GM12891 (cell line): ENCODE measurements at regions not wholly inside any gene's neighbourhood (a gene's known extent, or its start where the extent isn't known, plus 50 kb on each side); places are given as distances from the start of the nearest gene placed in this dataset.

Source experiments
- DNase-seq: peaks from one replicate; pipeline ENCODE4 v3.0.0; 2011; ENCODE audit warnings: low spot score; ENCODE audit not compliant: insufficient read length
- FAIRE-seq: peaks from 2 replicates; lab custom pipeline; 2011; peaks lifted over from hg19 to GRCh38; lab: Jason Lieb, UNC
- PAX5 ChIP-seq: IDR thresholded peaks from 2 replicates; pipeline ENCODE4 v1.6.1; 2011; ENCODE audit warnings: low read length, moderate library complexity, mild to moderate bottlenecking; ENCODE audit not compliant: insufficient read depth, severe bottlenecking
- POLR2A ChIP-seq: IDR thresholded peaks from 2 replicates; pipeline ENCODE4 v1.6.1; 2011; ENCODE audit warnings: low read depth, low read length, control low read depth
- POLR2AphosphoS5 ChIP-seq: IDR thresholded peaks from 2 replicates; pipeline ENCODE4 v1.6.1; 2011; ENCODE audit warnings: low read depth, low read length, control low read depth
- POU2F2 ChIP-seq: IDR thresholded peaks from 2 replicates; pipeline ENCODE4 v1.6.1; 2011; ENCODE audit warnings: low read depth, mild to moderate bottlenecking, control low read depth, low read length, moderate library complexity
- SPI1 ChIP-seq: IDR thresholded peaks from 2 replicates; pipeline ENCODE4 v1.6.1; 2011; ENCODE audit warnings: low read depth, low read length, control low read depth
- TAF1 ChIP-seq: IDR thresholded peaks from 2 replicates; pipeline ENCODE4 v1.6.1; 2011; ENCODE audit warnings: low read depth, low read length, control low read depth

- TF ChIP-seq POU2F2 (no peak), POLR2A (no peak), SPI1 (no peak), TAF1 (no peak)
- FAIRE-seq, result no peak
- no peak for DNase-seq
These were observed 92.1 kb upstream of the DAP start for GRCh38 chr5:10853154-10853553.

DNA sequence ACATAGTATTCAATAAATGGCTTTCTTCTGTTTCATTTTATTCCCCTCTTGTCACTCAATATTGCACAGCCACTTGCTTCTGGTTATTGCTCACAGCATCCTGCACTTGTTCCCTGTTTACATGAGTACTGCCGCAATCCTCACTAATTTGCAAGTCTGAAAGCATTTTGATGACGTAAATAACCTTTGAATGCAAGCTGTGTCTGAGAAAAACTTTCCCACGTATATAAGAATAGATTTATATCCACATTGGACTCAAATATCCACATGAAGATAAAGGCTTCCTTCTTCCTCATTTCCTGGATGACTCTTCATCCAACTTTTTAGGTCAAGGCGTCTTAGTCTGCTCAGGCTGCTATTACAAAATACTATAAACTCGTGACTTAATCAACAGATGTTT is 88.2 kb upstream of the DAP start:
- TF ChIP-seq POLR2A (no peak), POLR2AphosphoS5 (no peak), TAF1 (no peak), SPI1 (no peak), POU2F2 (no peak), PAX5 (no peak)
- DNase-seq, result no peak
- no peak for FAIRE-seq

DNA sequence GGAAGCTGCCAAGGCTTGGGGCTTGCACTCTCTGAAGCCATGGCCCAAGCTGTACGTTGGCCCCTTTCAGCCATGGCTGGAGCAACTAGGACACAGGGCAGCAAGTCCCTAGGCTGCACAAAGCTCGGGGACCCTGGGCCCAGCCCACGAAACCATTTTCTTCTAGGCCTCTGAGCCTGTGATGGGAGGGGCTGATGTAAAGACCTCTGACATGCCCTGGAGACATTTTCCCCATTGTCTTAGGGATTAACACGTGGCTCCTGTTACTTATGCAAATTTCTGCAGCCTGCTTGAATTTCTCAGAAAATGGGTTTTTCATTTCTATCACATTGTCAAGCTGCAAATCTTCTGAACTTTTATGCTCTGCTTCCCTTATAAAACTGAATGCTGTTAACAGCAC is 83.0 kb upstream of the DAP start:
- FAIRE-seq (no peak), DNase-seq (no peak)
- TF ChIP-seq TAF1 (no peak), POLR2A (no peak), POU2F2 (no peak), PAX5 (no peak), POLR2AphosphoS5 (no peak), SPI1 (no peak)

DNA sequence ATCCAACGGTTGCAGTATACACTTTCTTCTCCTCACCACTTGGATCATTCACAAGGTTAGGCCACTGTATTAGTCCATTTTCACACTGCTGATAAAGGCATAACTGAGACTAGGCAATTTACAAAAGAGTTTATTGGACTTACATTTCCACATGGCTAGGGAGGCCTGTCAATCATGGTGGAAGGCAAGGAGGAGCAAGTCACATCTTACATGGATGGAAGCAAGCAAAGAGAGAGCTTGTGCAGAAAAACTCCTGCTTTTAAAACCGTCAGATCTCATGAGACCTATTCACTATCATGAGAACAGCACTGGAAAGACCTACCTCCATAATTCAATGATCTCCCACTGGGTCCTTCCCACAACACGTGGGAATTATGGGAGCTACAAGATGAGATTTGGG is 81.8 kb upstream of the DAP start:
- TF ChIP-seq POLR2A (no peak), POU2F2 (no peak), POLR2AphosphoS5 (no peak), TAF1 (no peak)
- FAIRE-seq (no peak), DNase-seq (no peak)

- no peak for FAIRE-seq
- DNase-seq, result no peak
- TF ChIP-seq TAF1 (no peak), PAX5 (no peak), POLR2A (no peak), POLR2AphosphoS5 (no peak), SPI1 (no peak), POU2F2 (no peak)
These were observed 79.0 kb upstream of the DAP start for GRCh38 chr5:10839916-10840599.

DNA sequence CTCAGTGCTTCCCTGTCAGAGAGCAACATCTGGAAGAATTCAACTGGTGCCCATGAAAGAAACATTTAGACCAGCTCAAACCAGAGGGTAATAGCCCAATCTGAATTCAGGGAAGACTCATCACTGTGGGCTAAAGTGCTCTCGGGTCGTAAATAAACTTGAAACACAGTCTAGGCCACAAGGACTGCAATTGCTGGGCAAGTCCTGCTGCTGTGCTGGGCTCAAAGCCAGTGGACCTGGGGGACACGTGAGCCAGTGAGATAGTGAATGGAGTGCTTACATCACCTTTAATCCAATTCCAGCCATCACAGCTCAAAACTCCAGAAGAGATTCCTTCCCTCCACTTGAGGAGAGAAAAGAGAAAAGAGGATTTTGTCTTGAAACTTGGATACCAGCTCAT is 78.1 kb upstream of the DAP start:
- FAIRE-seq, result no peak
- DNase-seq, result no peak
- TF ChIP-seq POU2F2 (no peak), SPI1 (no peak), PAX5 (no peak), TAF1 (no peak), POLR2A (no peak), POLR2AphosphoS5 (no peak)

GRCh38 chr5:10838038-10838437 is 77.0 kb upstream of the DAP start:
- DNase-seq, result no peak
- TF ChIP-seq TAF1 (no peak), PAX5 (no peak), POU2F2 (no peak), POLR2A (no peak), POLR2AphosphoS5 (no peak), SPI1 (no peak)
- FAIRE-seq, result no peak

DNA sequence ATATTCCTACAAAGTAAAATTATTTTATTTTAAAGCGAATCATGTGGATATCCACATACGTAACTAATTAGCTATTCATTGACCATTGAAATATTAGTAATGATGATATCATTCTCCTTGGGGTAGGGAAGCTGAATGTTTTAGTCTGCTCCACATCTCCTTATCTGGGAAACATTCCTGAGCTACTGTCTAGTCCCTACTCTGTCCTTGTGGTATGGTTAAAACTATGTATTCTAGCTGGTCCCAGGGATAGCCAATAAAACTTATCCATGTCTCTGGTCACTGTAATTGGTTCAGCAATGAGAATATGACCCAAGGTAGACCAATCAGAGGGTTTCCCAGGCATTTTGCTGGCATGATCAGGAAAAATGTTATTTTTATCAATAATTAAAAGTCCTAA is 76.0 kb upstream of the DAP start:
- TF ChIP-seq POLR2A, result no peak
- no peak for TF ChIP-seq POLR2AphosphoS5
- TF ChIP-seq TAF1, result no peak
- DNase-seq (no peak), FAIRE-seq (no peak)

GRCh38 chr5:10834695-10835094 is 73.7 kb upstream of the DAP start:
- DNase-seq, result no peak
- no peak for FAIRE-seq

DNA sequence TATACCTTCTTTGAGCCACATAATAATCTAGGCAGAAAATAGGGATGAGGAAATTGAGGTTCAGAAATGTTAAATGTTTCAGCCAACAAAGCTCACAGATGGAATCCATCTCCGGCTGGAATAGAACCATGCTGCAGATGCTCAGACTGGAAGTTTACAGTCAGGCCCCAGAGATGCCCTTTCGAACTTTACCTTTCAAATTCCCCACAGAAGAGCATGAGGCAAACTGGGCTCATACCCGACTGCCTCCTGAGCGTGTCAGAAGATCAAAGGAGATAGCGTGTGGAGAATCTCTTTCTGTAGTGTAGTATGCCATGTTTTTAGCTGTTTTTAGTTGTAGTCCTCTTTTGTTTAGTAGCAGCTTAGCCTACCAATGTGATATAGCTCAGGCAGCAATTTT is 72.0 kb upstream of the DAP start:
- DNase-seq (no peak), FAIRE-seq (no peak)
- TF ChIP-seq SPI1 (no peak), POU2F2 (no peak), POLR2A (no peak), PAX5 (no peak), POLR2AphosphoS5 (no peak), TAF1 (no peak)

More at GRCh38 chr5:10834695-10835094, 73.7 kb upstream of the DAP start:
- TF ChIP-seq PAX5, result no peak
- TF ChIP-seq POLR2A, result no peak
- TF ChIP-seq SPI1, result no peak
- no peak for TF ChIP-seq TAF1
- TF ChIP-seq POLR2AphosphoS5, result no peak
- no peak for TF ChIP-seq POU2F2

- no peak for FAIRE-seq
- DNase-seq, result no peak
- TF ChIP-seq POLR2AphosphoS5 (no peak), PAX5 (no peak), POU2F2 (no peak), SPI1 (no peak), POLR2A (no peak), TAF1 (no peak)
These were observed 71.4 kb upstream of the DAP start for GRCh38 chr5:10832421-10832820.
